BJ (cell line): ENCODE measurements at regions not wholly inside any gene's neighbourhood (a gene's known extent, or its start where the extent isn't known, plus 50 kb on each side); places are given as distances from the start of the nearest gene placed in this dataset.

ENCODE experiments used
- CTCF ChIA-PET: fragments of 350-600 bp; formaldehyde crosslinking; extraction: SDS; loops from one replicate; lab custom pipeline; 2021; ENCODE audit warnings: antibody characterized with exemption, inconsistent platforms; lab: Yijun Ruan, JAX
- POLR2A ChIA-PET: fragments of 300-600 bp; sonication (Branson Sonifier 250); formaldehyde crosslinking; extraction: SDS; loops from one replicate; lab custom pipeline; 2021; ENCODE audit warnings: antibody characterized with exemption; lab: Charles Lee
- DNase-seq: peaks from one replicate; pipeline ENCODE4 v3.0.0-alpha.2; 2011; ENCODE audit warnings: low read depth
- H3K27me3 ChIP-seq: 2 replicates; pipeline ENCODE4 v1.6.0; 2011; ENCODE audit warnings: low read length; ENCODE audit not compliant: control insufficient read depth, insufficient read depth
- H3K36me3 ChIP-seq: 2 replicates; pipeline ENCODE4 v1.5.1; 2011; ENCODE audit warnings: low read length; ENCODE audit not compliant: control insufficient read depth, insufficient read depth
- H3K4me3 ChIP-seq: 2 replicates; pipeline ENCODE4 v1.5.1; 2011; ENCODE audit warnings: low read depth, mild to moderate bottlenecking, control low read depth, low read length
- TF ChIP-seq, protein P1 (sequence below): IDR thresholded peaks from 2 replicates; pipeline ENCODE4 v1.5.1; 2011; ENCODE audit warnings: low read depth, mild to moderate bottlenecking, control low read depth, inconsistent platforms, low read length, moderate library complexity; ENCODE audit not compliant: insufficient read depth

DNA sequence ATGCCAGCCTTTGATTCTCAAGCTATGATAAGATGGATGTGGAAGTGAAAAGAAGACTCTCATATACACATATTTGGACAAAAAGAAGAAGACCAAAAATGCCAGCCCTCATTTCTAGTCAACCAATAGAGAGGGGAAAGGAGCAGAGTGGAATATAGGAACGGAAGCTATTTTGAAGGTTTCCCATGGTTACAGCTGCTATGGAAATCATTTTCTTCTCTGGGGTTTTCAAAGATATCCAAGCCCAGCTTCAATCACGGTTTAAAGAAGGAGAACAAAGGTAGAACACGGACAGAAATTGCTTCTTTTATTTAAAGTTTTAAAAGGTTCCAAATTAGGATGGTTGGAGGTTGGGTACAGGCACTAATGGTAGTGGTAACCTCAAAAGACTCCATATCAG is 181.0 kb upstream of the PRICKLE2 start:
- Histone ChIP-seq H3K27me3 (no peaks in the 10 kb centered on the region; the same call in none of the 2 replicates), H3K4me3 (no peak overlapping the region), H3K36me3 (no peaks in the 10 kb centered on the region)
- CTCF ChIA-PET: interaction anchor here (2.8 kb wide), 1 partner anchor 376 kb away, joined by 14 read pairs; no protein-coding TSS in a partner anchor
- TF ChIP-seq, protein P1, sequence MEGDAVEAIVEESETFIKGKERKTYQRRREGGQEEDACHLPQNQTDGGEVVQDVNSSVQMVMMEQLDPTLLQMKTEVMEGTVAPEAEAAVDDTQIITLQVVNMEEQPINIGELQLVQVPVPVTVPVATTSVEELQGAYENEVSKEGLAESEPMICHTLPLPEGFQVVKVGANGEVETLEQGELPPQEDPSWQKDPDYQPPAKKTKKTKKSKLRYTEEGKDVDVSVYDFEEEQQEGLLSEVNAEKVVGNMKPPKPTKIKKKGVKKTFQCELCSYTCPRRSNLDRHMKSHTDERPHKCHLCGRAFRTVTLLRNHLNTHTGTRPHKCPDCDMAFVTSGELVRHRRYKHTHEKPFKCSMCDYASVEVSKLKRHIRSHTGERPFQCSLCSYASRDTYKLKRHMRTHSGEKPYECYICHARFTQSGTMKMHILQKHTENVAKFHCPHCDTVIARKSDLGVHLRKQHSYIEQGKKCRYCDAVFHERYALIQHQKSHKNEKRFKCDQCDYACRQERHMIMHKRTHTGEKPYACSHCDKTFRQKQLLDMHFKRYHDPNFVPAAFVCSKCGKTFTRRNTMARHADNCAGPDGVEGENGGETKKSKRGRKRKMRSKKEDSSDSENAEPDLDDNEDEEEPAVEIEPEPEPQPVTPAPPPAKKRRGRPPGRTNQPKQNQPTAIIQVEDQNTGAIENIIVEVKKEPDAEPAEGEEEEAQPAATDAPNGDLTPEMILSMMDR: no peak
- POLR2A ChIA-PET: no interaction called here
- DNase-seq: no peak

DNA sequence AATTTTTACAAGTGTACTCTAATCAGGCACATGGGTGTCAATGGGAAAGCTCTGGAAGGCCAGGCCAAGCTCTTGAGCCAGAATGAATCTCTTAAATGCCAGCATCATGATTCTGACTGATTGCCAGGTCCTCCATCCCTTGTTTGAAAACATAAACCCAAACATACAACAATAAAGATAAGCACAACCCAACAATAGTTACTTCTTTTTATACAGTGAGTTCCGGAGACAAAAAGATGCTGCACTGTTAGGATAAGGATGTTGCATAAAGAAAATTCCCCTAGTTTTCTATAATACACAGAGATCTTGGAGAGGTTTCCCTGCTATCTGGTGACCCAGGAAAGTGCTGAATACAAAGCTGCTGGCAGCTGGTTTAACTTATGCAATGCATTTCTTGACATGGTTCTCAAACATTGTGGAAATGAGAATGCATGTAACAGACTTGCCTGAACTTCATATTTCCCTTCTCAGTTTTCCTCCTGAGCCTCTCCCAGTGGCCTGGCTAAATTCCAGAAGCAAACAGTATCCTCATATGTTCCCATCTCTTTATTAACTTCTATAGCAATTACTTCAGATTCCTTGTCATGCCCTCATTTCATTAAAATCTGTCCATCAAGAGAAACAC is 180.1 kb upstream of the PRICKLE2 start:
- DNase-seq: no peak
- H3K36me3 ChIP-seq: no peaks in the 10 kb centered on the region
- ChIA-PET POLR2A (no interaction called here), CTCF (interaction anchor here (0.8 to 2.8 kb wide), 3 partner anchors 8 to 375 kb away, joined by 4 to 14 read pairs (median 6); no protein-coding TSS in a partner anchor)
- no peak overlapping the region for H3K4me3 ChIP-seq
- no peaks in the 10 kb centered on the region; the same call in none of the 2 replicates for H3K27me3 ChIP-seq
- TF ChIP-seq, protein P1: no peak

DNA sequence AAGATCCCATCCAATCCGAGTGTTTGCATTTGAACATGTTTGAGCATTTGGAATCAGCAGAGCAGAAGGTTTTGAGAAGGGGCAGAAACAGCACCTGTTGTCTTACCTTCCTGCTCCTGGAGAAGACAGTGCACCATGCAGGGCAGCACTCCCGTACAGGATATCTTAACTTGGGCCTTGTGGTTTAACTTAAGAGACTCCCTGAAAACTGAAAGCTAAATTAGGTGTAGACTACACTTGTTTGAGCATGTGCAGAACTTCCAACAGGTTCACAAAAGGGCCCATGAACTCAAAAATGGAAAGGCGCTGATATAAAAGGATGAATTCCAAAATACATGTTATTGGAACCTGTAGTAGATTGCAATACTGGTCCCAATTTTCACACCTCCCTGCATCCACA is 175.4 kb upstream of the PRICKLE2 start:
- ChIA-PET POLR2A (no interaction called here), CTCF (interaction anchor here (1.1 to 2.9 kb wide), 8 partner anchors 9 to 377 kb away, joined by 3 to 27 read pairs (median 4); partner anchors contain the start of gene PSMD6)
- TF ChIP-seq, protein P1: no peak
- Histone ChIP-seq H3K36me3 (no peaks in the 10 kb centered on the region), H3K4me3 (no peak overlapping the region), H3K27me3 (no peaks in the 10 kb centered on the region; the same call in 1 of the 2 replicates)
- DNase-seq: no peak

DNA sequence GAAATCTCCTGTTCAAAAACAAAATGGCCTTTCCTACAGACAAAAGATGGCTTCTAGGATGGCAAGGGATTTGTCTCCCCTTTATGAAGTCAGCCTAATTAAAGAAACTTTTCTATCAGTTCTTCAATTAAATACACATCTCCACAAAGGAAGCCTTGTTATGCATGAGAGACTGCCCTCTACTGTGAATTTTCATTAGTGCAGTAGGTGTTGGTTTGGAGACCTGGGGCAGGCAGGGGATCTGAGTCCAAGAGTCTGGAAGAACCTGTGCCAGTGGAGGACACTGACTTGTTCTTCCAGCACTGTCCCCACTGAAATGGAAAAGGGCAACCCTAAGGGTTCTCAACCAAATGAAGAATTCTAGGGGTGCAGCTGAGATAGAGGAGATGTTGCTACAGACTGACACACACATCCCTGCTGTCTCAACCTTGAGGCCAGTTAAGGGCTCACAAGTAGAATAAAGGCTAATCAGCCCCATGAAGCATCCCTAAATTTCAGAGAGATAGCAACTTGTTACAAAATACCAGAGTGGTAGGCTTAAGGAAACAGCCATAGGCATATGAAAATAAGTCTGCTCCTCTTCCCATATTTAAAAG is 174.0 kb upstream of the PRICKLE2 start:
- no peak overlapping the region for H3K4me3 ChIP-seq
- POLR2A ChIA-PET: no interaction called here
- TF ChIP-seq, protein P1: peak; percentile 76
- CTCF ChIA-PET: interaction anchor here (0.7 to 2.9 kb wide), 16 partner anchors 10 to 372 kb away, joined by 3 to 27 read pairs (median 4); no protein-coding TSS in a partner anchor
- H3K36me3 ChIP-seq: no peaks in the 10 kb centered on the region
- DNase-seq: peak; percentile 13
- H3K27me3 ChIP-seq: no peaks in the 10 kb centered on the region

GRCh38 chr3:64398476-64398875 is 173.2 kb upstream of the PRICKLE2 start:
- peak; percentile 66 for DNase-seq
- Histone ChIP-seq H3K36me3 (no peaks in the 10 kb centered on the region), H3K27me3 (no peaks in the 10 kb centered on the region), H3K4me3 (no peak overlapping the region)
- ChIA-PET POLR2A (no interaction called here), CTCF (interaction anchor here (0.6 to 2.3 kb wide), 15 partner anchors 17 to 371 kb away, joined by 3 to 10 read pairs (median 3); no protein-coding TSS in a partner anchor)
- TF ChIP-seq, protein P1: no peak
